ENCODE measurements at regions not wholly inside any gene's neighbourhood (a gene's known extent, or its start where the extent isn't known, plus 50 kb on each side); places are given as distances from the start of the nearest gene placed in this dataset.

DNA sequence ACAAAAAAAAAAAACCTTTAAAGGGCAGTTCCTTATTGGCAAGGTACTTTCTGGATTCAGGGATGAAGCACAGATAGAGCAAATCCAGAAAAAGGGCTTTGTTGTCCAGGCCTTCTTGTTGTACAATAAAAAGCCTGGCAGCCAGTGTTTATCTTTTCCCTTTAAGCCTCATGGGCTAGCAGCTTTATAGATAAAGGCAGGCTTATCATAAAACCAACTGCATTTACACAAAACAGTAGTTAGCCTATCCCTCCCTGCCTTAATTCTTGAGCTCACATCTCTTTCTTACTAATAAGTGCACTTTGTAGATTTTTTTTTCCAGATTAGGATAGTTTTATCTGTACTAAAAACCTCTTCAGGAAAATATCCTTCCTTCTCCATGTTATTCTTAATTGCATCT is 662.8 kb upstream of the CCDC54 start:
- TF ChIP-seq, protein P1, sequence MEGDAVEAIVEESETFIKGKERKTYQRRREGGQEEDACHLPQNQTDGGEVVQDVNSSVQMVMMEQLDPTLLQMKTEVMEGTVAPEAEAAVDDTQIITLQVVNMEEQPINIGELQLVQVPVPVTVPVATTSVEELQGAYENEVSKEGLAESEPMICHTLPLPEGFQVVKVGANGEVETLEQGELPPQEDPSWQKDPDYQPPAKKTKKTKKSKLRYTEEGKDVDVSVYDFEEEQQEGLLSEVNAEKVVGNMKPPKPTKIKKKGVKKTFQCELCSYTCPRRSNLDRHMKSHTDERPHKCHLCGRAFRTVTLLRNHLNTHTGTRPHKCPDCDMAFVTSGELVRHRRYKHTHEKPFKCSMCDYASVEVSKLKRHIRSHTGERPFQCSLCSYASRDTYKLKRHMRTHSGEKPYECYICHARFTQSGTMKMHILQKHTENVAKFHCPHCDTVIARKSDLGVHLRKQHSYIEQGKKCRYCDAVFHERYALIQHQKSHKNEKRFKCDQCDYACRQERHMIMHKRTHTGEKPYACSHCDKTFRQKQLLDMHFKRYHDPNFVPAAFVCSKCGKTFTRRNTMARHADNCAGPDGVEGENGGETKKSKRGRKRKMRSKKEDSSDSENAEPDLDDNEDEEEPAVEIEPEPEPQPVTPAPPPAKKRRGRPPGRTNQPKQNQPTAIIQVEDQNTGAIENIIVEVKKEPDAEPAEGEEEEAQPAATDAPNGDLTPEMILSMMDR (IDR thresholded peaks at IDR 0.05): no peak
- TF ChIP-seq POLR2A (IDR thresholded peaks at IDR 0.05): no peak
- TF ChIP-seq EP300 (IDR thresholded peaks at IDR 0.05): no peak
